ENCODE measurements at regions not wholly inside any gene's neighbourhood (a gene's known extent, or its start where the extent isn't known, plus 50 kb on each side); places are given as distances from the start of the nearest gene placed in this dataset.

DNA sequence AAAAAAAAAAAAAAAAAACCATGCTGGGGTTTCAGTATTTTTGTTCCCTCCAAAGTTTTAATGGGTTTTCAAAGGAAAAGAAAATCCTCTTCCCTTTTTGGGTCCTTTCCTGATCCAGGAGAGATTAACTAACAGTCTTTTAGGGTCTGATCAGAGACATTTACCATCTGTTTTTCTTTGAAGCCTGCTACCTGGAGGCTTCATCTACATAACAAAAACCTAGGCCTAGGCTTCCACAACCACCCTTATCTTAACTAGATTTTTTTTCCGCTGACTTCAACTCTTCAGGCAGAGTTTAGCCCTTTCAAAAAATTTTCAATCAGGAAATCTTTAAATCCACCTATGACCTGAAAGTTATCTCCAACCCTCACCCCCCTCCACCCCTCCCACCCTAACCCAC lies 154.7 kb downstream of the MBD2 start:
- intact Hi-C loops (cut with DNase I): no loop called here
- no peaks in the 10 kb centered on the region for H3K9me3 ChIP-seq
- no peaks in the 10 kb centered on the region for H3K36me3 ChIP-seq
- WGBS: 58% methylated on average over 1 of the region's 1 CpG
- H3K27ac ChIP-seq: no peak overlapping the region
- TF ChIP-seq POLR2A (IDR thresholded peaks at IDR 0.05) (no peak), POLR2AphosphoS5 (IDR thresholded peaks at IDR 0.05) (no peak)
- TF ChIP-seq, protein P1, sequence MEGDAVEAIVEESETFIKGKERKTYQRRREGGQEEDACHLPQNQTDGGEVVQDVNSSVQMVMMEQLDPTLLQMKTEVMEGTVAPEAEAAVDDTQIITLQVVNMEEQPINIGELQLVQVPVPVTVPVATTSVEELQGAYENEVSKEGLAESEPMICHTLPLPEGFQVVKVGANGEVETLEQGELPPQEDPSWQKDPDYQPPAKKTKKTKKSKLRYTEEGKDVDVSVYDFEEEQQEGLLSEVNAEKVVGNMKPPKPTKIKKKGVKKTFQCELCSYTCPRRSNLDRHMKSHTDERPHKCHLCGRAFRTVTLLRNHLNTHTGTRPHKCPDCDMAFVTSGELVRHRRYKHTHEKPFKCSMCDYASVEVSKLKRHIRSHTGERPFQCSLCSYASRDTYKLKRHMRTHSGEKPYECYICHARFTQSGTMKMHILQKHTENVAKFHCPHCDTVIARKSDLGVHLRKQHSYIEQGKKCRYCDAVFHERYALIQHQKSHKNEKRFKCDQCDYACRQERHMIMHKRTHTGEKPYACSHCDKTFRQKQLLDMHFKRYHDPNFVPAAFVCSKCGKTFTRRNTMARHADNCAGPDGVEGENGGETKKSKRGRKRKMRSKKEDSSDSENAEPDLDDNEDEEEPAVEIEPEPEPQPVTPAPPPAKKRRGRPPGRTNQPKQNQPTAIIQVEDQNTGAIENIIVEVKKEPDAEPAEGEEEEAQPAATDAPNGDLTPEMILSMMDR (IDR thresholded peaks at IDR 0.05): no peak
- no peak overlapping the region for H3K4me3 ChIP-seq
- no peak for DNase-seq (ENCODE audit: low spot score)
- H3K27me3 ChIP-seq (replicated peaks; ENCODE audit: insufficient read depth): no peaks in the 10 kb centered on the region
- no peaks in the 10 kb centered on the region for H3K4me1 ChIP-seq (replicated peaks)

DNA sequence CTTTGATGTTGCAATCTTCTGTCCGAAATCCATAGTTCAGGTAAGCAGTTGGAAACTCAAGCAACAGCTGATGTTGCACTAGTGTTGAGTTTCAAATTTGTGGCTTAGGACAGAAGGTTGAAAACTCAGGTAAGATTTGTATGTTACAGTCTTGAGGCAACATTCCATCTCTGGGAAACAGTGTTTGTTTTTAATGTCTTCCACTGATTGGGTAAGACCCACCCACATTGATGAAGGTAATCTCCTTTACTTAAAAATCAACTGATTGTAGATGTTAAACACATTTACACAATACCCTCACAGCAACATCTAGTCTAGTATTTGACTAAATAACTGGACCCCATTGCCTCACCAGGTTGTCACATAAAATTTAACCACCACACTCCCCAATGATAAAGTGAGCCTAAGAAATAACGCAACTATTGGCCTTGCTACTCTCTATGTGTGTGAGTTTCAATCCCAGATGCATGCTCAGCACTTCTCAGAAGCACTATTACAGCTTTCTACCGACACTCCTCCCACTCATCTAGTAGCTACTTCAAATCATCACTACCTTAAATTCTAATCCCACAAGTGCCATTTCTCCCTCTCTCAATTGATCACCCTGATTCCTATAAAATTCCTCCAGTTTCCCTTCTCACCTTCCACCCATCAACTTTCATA lies 164.0 kb downstream of the MBD2 start:
- Histone ChIP-seq H3K27me3 (replicated peaks; ENCODE audit: insufficient read depth) (no peaks in the 10 kb centered on the region), H3K9me3 (no peaks in the 10 kb centered on the region), H3K36me3 (no peaks in the 10 kb centered on the region), H3K4me1 (replicated peaks) (no peaks in the 10 kb centered on the region), H3K27ac (no peak overlapping the region), H3K4me3 (no peak overlapping the region)
- TF ChIP-seq, protein P1 (IDR thresholded peaks at IDR 0.05): no peak
- no peak for TF ChIP-seq POLR2AphosphoS5 (IDR thresholded peaks at IDR 0.05)
- TF ChIP-seq POLR2A (IDR thresholded peaks at IDR 0.05): no peak
- intact Hi-C loops (cut with DNase I): no loop called here
- no peak for DNase-seq (ENCODE audit: low spot score)
- WGBS: 87% methylated on average over 3 of the region's 3 CpGs

GRCh38 chr18:54052732-54053429 lies 171.6 kb downstream of the MBD2 start:
- Histone ChIP-seq H3K27ac (no peak overlapping the region), H3K36me3 (no peaks in the 10 kb centered on the region), H3K4me3 (no peak overlapping the region), H3K9me3 (no peaks in the 10 kb centered on the region), H3K4me1 (replicated peaks) (no peaks in the 10 kb centered on the region), H3K27me3 (replicated peaks; ENCODE audit: insufficient read depth) (no peaks in the 10 kb centered on the region)
- 92% methylated on average over 2 of the region's 2 CpGs for WGBS
- no peak for DNase-seq (ENCODE audit: low spot score)
- intact Hi-C loops (cut with DNase I): no loop called here
- TF ChIP-seq POLR2A (IDR thresholded peaks at IDR 0.05): no peak
- TF ChIP-seq, protein P1 (IDR thresholded peaks at IDR 0.05): no peak
- TF ChIP-seq POLR2AphosphoS5 (IDR thresholded peaks at IDR 0.05): no peak

GRCh38 chr18:54052259-54052658 lies 172.2 kb downstream of the MBD2 start:
- no peaks in the 10 kb centered on the region for H3K27me3 ChIP-seq (replicated peaks; ENCODE audit: insufficient read depth)
- H3K4me1 ChIP-seq (replicated peaks): no peaks in the 10 kb centered on the region
- H3K4me3 ChIP-seq: no peak overlapping the region
- intact Hi-C loops (cut with DNase I): no loop called here
- H3K27ac ChIP-seq: no peak overlapping the region
- no peaks in the 10 kb centered on the region for H3K36me3 ChIP-seq
- no peak for TF ChIP-seq POLR2A (IDR thresholded peaks at IDR 0.05)
- TF ChIP-seq POLR2AphosphoS5 (IDR thresholded peaks at IDR 0.05): no peak
- TF ChIP-seq, protein P1 (IDR thresholded peaks at IDR 0.05): no peak
- DNase-seq (ENCODE audit: low spot score): no peak
- no peaks in the 10 kb centered on the region for H3K9me3 ChIP-seq

Data from prostate gland (tissue), 2 donors.